ENCODE measurements at regions not wholly inside any gene's neighbourhood (a gene's known extent, or its start where the extent isn't known, plus 50 kb on each side); places are given as distances from the start of the nearest gene placed in this dataset.

DNA sequence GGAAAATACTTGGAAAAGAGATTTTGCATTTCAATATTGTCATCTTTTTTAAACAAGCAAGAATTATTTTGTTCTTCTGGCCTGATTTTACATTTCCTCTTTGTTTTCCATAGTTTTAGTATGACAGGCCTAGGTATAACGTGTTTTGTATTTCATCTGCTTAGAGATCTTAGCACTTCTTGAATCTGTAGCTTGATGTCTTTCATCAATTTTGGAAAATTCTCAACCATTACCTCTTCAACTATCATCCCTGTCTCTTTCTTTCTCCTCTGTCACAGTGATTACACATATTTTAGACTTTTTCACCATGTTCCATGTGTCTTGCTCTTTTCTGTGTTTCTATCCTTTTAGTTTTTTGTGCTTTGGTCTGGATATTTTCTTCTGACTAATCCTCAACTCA is 67.2 kb upstream of the PHACTR1 start:
- no peaks in the 10 kb centered on the region for H3K27me3 ChIP-seq (ENCODE audit: control insufficient read depth, insufficient read depth, low read length)
- TF ChIP-seq, protein P1, sequence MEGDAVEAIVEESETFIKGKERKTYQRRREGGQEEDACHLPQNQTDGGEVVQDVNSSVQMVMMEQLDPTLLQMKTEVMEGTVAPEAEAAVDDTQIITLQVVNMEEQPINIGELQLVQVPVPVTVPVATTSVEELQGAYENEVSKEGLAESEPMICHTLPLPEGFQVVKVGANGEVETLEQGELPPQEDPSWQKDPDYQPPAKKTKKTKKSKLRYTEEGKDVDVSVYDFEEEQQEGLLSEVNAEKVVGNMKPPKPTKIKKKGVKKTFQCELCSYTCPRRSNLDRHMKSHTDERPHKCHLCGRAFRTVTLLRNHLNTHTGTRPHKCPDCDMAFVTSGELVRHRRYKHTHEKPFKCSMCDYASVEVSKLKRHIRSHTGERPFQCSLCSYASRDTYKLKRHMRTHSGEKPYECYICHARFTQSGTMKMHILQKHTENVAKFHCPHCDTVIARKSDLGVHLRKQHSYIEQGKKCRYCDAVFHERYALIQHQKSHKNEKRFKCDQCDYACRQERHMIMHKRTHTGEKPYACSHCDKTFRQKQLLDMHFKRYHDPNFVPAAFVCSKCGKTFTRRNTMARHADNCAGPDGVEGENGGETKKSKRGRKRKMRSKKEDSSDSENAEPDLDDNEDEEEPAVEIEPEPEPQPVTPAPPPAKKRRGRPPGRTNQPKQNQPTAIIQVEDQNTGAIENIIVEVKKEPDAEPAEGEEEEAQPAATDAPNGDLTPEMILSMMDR (IDR thresholded peaks at IDR 0.05; ENCODE audit: low read depth, low read length) = no peak
- ChIA-PET CTCF (no interaction called here), POLR2A (no interaction called here)
- H3K9me3 ChIP-seq (ENCODE audit: control insufficient read depth, insufficient read depth, low read length) = no peaks in the 10 kb centered on the region
- no peak overlapping the region for H3K4me3 ChIP-seq (ENCODE audit: low read depth, low read length)
- no peak overlapping the region for H3K27ac ChIP-seq (ENCODE audit: low read depth, low read length)
- DNase-seq (ENCODE audit: low read depth, low spot score) = no peak

DNA sequence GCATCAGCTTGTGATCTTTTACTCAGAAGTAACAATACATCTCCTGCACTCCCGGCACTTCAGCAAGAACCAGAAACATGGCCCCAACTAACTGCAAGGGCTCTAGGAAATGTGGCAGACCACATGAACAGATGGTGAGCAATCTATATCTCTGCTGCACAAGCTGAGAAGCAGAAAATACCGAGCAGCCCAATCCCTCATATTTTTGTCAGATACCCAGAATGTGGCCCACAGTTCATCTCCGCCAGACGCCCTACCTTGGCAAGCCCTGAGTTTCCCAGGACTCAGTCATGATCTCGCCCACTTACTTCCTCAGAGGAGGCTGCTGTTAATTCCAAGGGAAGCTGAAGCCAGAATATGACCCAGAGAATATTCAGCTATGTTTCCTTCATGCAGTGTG is 63.1 kb upstream of the PHACTR1 start:
- POLR2A ChIA-PET = no interaction called here
- Histone ChIP-seq H3K9me3 (ENCODE audit: control insufficient read depth, insufficient read depth, low read length) (no peaks in the 10 kb centered on the region), H3K27me3 (ENCODE audit: control insufficient read depth, insufficient read depth, low read length) (no peaks in the 10 kb centered on the region), H3K27ac (ENCODE audit: low read depth, low read length) (no peak overlapping the region), H3K4me3 (ENCODE audit: low read depth, low read length) (no peak overlapping the region)
- CTCF ChIA-PET = interaction anchor here (1.0 kb wide), 1 partner anchor 16 kb away, joined by 4 read pairs; no protein-coding TSS in a partner anchor
- DNase-seq (ENCODE audit: low read depth, low spot score) = no peak
- TF ChIP-seq, protein P1 (IDR thresholded peaks at IDR 0.05; ENCODE audit: low read depth, low read length) = no peak

DNA sequence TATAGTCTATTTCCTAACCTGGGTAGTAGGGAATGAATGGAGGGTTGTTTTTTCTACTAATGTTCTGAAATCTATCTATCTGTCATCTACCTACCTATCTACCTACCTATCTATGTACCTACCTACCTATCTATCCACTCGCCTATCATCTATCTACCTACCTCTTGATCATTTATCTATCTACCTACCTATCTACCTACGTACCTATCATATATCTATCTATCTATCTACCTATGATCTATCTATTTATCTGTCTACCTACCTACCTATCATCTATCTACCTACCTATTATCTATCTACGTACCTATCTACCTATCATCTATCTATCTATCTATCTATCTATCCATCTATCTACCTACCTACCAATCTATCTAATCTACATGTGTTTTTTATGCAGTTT is 62.5 kb upstream of the PHACTR1 start:
- ChIA-PET POLR2A (no interaction called here), CTCF (interaction anchor here (1.0 kb wide), 1 partner anchor 17 kb away, joined by 4 read pairs; no protein-coding TSS in a partner anchor)

DNA sequence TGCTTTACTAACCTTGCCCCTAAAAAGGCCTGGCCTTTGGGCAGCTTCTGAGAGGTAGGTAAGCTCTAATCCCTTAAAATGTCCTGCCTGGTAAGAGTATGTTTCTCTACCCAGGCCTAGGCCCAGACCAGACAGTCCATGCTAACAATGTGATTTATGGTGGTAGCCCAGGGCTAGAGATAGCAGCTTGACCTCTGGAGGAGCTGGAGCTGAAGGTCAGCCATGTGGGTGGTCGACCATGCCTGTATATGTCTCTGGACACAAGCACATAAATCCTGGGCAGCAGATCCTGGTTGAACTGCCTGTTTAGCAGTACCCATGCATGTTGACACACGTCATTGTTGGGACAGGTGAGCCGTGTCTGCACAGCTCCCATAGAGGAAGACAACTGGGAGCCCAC is 62.1 kb upstream of the PHACTR1 start:
- H3K27ac ChIP-seq (ENCODE audit: low read depth, low read length) = no peak overlapping the region
- no peak overlapping the region for H3K4me3 ChIP-seq (ENCODE audit: low read depth, low read length)
- DNase-seq (ENCODE audit: low read depth, low spot score) = no peak
- CTCF ChIA-PET = no interaction called here
- no peaks in the 10 kb centered on the region for H3K27me3 ChIP-seq (ENCODE audit: control insufficient read depth, insufficient read depth, low read length)
- TF ChIP-seq, protein P1 (IDR thresholded peaks at IDR 0.05; ENCODE audit: low read depth, low read length) = no peak
- POLR2A ChIA-PET = no interaction called here
- H3K9me3 ChIP-seq (ENCODE audit: control insufficient read depth, insufficient read depth, low read length) = no peaks in the 10 kb centered on the region

More for the DNA sequence above, 62.5 kb upstream of the PHACTR1 start:
- Histone ChIP-seq H3K9me3 (ENCODE audit: control insufficient read depth, insufficient read depth, low read length) (no peaks in the 10 kb centered on the region), H3K4me3 (ENCODE audit: low read depth, low read length) (no peak overlapping the region), H3K27me3 (ENCODE audit: control insufficient read depth, insufficient read depth, low read length) (no peaks in the 10 kb centered on the region), H3K27ac (ENCODE audit: low read depth, low read length) (no peak overlapping the region)
- no peak for DNase-seq (ENCODE audit: low read depth, low spot score)
- TF ChIP-seq, protein P1 (IDR thresholded peaks at IDR 0.05; ENCODE audit: low read depth, low read length) = no peak

DNA sequence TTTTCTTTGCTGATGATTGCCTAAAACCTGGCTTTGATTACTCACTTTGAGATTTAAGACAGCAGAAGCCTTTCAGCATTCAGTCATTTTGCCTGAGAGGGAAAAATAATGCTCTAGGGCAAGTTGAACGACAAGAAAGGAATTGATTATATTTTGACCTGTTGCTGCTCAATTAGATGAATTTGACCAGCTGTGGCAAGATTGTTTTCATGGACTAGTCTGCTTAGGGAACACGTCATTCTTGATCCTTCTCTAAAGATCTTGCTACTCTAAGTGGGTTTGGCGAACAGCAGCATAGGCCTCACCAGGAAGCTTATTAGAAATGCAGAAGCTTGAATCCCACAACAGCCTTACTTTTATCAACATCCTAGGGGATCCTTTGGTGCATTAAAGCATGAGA is 59.7 kb upstream of the PHACTR1 start:
- Histone ChIP-seq H3K4me3 (ENCODE audit: low read depth, low read length) (no peak overlapping the region), H3K9me3 (ENCODE audit: control insufficient read depth, insufficient read depth, low read length) (no peaks in the 10 kb centered on the region), H3K27ac (ENCODE audit: low read depth, low read length) (no peak overlapping the region), H3K27me3 (ENCODE audit: control insufficient read depth, insufficient read depth, low read length) (no peaks in the 10 kb centered on the region)
- CTCF ChIA-PET = no interaction called here
- TF ChIP-seq, protein P1 (IDR thresholded peaks at IDR 0.05; ENCODE audit: low read depth, low read length) = no peak
- POLR2A ChIA-PET = no interaction called here
- DNase-seq (ENCODE audit: low read depth, low spot score) = no peak

Data from AG04450 (cell line).